GM19463 (cell line): ENCODE measurements at regions not wholly inside any gene's neighbourhood (a gene's known extent, or its start where the extent isn't known, plus 50 kb on each side); places are given as distances from the start of the nearest gene placed in this dataset.

Source experiments
- ATAC-seq: cut with Tn5 transposase; IDR thresholded peaks from one replicate; pipeline ENCODE4 v1.9.1; 2021; ENCODE audit warnings: mild to moderate bottlenecking, moderate library complexity; ENCODE audit not compliant: unreplicated experiment

GRCh38 chr18:56038171-56039030 is 450.4 kb upstream of the TCF4 start:
- ATAC-seq: no peak

- no peak for ATAC-seq
These were observed 448.7 kb upstream of the TCF4 start for GRCh38 chr18:56036741-56037140.

- no peak for ATAC-seq
These were observed 447.6 kb upstream of the TCF4 start for GRCh38 chr18:56035546-56035945.

DNA sequence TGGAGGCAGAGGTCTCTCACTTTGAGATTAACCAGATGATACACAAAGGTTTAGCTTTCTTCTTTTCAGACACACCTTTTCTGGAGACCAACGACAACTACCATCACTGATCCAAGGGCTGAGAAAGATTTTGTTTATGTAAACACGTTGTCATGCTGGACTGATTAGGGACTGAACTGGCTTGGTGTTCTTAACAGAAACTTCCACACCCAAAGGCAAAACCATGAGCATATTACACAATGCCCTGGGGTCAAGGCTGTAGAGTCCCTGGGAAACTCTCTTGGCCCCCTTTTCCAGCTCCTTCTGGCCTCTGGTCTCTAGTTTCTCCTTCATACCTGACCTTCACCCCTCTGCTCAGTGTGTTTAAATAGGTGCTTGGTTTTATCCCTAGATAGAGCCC is 447.0 kb upstream of the TCF4 start:
- no peak for ATAC-seq

GRCh38 chr18:56030060-56030459 is 442.1 kb upstream of the TCF4 start:
- ATAC-seq: no peak

- no peak for ATAC-seq
These were observed 440.5 kb upstream of the TCF4 start for GRCh38 chr18:56028514-56028913.

- no peak for ATAC-seq
These were observed 438.5 kb upstream of the TCF4 start for GRCh38 chr18:56026509-56026908.

DNA sequence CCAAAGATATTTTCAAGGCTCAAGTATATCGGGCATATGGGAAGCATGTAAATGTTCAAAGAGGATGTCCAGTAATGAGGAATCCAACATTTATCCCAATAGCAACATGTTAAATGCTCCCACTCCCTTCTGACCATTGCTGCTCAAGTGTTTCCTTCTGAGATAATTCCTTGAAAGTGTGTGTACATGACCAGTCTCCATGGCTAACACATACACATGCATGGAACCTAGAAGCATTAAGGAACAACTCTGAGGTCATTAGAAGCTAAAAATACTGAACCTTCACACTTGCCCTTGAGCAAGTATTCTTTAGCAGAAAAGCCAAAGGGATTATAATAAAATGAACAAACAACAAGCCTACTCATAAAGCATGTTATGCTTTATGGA is 433.8 kb upstream of the TCF4 start:
- no peak for ATAC-seq

- no peak for ATAC-seq
These were observed 433.3 kb upstream of the TCF4 start for GRCh38 chr18:56021136-56021808.

- ATAC-seq: no peak
These were observed 431.9 kb upstream of the TCF4 start for GRCh38 chr18:56019908-56020307.

DNA sequence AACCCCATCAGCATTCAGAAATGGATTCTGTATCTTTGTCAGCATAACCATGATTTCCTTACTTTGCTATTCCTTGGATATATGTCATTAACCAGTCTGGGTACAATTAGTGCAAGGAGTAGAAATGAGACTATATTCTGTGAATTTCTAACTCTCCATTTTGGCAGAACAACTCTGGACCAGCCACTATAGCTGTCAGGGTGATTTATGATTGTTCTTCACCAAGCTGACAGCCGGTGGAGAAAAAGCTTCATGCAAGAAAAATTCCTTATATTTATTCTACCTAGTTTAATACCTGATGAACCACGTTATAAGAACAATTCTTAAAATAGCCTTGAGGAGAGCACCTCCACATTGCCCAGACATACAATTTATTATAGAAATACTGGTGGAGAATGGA is 431.2 kb upstream of the TCF4 start:
- no peak for ATAC-seq

DNA sequence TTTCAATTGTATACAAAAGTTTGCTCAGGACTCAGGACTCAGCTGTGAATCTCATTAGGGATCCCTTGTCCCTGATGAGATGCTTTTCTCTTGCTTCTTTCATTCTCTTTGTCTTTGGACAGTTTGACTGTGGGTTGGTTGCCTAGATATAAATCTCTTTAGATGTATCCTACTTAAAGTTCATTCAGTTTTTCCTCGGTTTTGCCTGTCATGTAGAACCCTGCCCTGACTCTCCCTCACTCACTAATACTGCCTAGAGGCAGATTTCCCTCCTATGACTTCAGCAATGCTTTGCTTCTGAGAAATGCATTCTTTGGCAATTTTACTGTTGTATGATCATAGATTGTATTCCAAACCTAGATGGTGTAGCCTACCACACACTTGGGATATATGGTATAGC is 421.4 kb upstream of the TCF4 start:
- ATAC-seq: no peak

DNA sequence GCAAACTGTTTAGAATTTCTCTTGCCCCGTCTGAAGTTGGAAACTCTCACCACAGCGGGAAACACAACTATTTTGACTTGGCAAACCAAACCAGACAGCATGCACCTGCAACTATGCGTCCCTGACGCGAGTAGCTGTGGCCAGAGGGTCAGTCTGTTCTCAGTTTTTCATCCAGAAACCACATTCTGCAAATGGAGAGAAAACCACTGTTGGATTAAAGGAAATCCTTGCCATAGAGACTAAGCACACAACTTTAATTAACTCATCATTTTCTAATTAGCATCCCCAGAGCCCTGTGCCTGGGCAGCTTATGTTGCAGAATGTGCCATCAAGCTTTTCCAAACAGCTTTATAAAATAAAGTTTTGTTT is 415.7 kb upstream of the TCF4 start:
- no peak for ATAC-seq

DNA sequence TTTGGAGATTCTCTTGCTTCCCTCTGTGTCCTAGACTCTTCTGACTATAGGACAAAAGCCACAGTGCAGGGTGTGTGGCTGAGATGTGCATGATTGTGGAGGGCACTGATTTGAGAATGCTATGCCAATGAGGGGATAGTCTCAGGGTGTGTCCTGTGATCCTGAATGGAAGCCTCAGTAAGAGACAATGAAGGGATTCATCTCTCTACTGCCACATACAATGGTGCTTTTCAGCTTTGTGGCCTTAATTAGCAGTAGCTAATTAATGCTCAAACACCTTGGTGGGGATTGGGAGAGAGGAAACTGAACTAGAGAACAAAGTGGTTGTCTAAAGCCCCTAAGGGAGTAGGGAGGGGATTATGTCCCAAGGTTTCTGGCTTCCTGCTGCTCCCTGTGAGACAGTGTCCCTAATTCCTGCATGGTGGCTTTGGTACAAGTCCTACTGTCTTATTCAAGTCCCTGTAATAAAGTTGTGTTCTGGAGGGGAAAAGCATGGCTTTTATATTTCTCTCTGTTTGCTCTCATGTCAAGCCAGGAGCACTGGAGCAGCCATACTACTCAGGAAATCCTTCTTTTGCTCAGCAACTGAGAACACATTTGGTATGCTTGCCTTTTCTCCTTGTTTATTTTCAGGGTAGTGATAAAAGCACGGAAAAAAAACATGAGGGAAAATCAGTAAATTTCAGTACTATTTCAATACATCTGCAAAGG is 415.2 kb upstream of the TCF4 start:
- ATAC-seq: no peak

GRCh38 chr18:56001576-56001975 is 413.6 kb upstream of the TCF4 start:
- ATAC-seq: no peak

GRCh38 chr18:56000041-56000440 is 412.0 kb upstream of the TCF4 start:
- ATAC-seq: no peak

DNA sequence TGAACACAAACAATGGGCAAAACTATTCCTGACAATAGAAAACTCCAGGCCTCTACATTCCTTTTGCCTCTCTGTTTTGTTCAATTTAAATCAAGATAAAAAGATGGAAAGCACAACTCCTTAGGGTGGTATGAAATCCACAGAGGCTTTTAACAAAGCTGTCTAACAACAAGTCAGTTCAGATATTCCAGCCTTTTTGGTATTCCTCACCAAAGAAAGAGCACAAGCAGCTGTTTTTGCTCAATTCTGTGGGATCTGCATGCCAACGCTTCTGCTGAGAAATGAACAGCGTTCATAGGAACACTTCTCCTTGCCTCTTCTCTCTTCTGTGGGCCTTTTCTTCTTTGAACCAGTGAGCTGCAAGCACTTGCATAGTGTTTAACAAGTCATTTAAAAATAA is 411.6 kb upstream of the TCF4 start:
- ATAC-seq: no peak

DNA sequence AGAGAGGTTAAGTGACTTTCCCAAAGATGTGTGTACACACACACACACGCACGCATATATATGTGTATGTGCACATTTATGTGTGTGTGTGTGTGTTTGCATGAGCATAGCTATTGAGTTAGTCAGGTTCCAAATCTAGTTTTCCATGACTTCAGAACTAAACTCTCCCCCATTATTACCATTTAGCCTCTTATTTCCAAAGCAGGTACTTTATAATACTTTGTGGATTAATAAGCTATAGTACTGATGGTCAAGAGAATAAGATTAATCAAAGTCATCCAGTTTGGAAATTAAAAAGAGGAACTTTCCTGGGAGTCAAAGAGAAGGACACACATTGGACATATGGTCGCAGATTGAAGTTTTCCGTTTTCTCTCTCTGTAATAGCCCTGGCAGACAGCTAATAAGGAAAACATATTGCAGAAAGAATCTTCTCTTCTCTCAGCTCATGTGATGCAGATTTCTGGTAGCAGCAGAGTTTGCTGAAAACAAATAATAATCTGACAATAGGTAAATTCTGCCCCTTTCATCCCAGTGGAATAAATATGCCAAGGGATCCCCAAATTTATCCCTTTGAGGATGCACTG is 410.9 kb upstream of the TCF4 start:
- ATAC-seq: no peak

DNA sequence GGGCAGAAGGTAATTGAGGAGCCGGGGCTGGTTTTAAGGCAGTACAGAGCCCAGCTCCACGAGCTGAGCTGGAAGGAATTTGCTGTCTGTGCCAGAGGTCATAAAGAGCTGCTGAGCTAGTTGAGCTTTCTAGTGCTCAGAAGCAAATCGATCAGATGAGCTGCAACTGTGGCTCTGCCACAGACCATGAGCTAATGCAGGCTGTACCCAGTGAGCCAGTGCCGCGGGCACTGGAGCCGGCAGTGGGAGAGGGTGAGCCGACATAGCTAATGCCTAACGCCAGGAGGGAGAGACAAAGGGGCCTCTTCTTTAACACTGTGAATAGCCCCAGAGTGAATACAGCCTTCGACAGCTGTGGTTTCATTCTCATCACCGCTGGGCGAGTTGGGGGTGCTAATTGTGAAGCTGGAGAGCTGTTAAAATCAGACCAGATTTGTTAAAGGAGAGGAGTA is 410.1 kb upstream of the TCF4 start:
- ATAC-seq: no peak

- ATAC-seq: peak; percentile 64
These were observed 409.2 kb upstream of the TCF4 start for GRCh38 chr18:55997151-55997561.

GRCh38 chr18:55996717-55997116 is 408.7 kb upstream of the TCF4 start:
- ATAC-seq: no peak
